ENCODE measurements at regions not wholly inside any gene's neighbourhood (a gene's known extent, or its start where the extent isn't known, plus 50 kb on each side); places are given as distances from the start of the nearest gene placed in this dataset.
"Not testable (repeated sequence)": the region's sequence is repeated elsewhere in the genome, so short reads cannot be mapped to it uniquely, and the experiment has no call there.

- DNase-seq (ENCODE audit: low spot score), result no peak
Measured at GRCh38 chr1:178572604-178573003, 59.7 kb downstream of the TEX35 start.

- no peak for DNase-seq (ENCODE audit: low spot score)
Measured at GRCh38 chr1:178573330-178573729, 60.4 kb downstream of the TEX35 start.

- no peak for DNase-seq (ENCODE audit: low spot score)
Measured at GRCh38 chr1:178574345-178574744, 61.4 kb downstream of the TEX35 start.

- no peak for DNase-seq (ENCODE audit: low spot score)
Measured at GRCh38 chr1:178575611-178576361, 62.9 kb downstream of the TEX35 start.

GRCh38 chr1:178576841-178577240, 63.9 kb downstream of the TEX35 start:
- DNase-seq (ENCODE audit: low spot score), result no peak

GRCh38 chr1:178577882-178578281, 65.0 kb downstream of the TEX35 start:
- DNase-seq (ENCODE audit: low spot score), result no peak

- DNase-seq (ENCODE audit: low spot score), result no peak
Measured at GRCh38 chr1:178578541-178578940, 65.6 kb downstream of the TEX35 start.

GRCh38 chr1:178579095-178579494, 66.2 kb downstream of the TEX35 start:
- DNase-seq (ENCODE audit: low spot score), result no peak

GRCh38 chr1:178579562-178579961, 66.7 kb downstream of the TEX35 start:
- no peak for DNase-seq (ENCODE audit: low spot score)

- DNase-seq (ENCODE audit: low spot score), result no peak
Measured at GRCh38 chr1:178580096-178580495, 67.2 kb downstream of the TEX35 start.

GRCh38 chr1:178580876-178581275, 68.0 kb downstream of the TEX35 start:
- no peak for DNase-seq (ENCODE audit: low spot score)

- DNase-seq (ENCODE audit: low spot score), result no peak
Measured at GRCh38 chr1:178581351-178582303, 68.7 kb downstream of the TEX35 start.

GRCh38 chr1:178587096-178587495, 74.2 kb downstream of the TEX35 start:
- DNase-seq (ENCODE audit: low spot score), result no peak

GRCh38 chr1:178587975-178588374, 75.1 kb downstream of the TEX35 start:
- no peak for DNase-seq (ENCODE audit: low spot score)

- DNase-seq (ENCODE audit: low spot score), result not testable (repeated sequence)
Measured at GRCh38 chr1:178589042-178589441, 76.1 kb downstream of the TEX35 start.

GRCh38 chr1:178591811-178592210, 78.9 kb downstream of the TEX35 start:
- DNase-seq (ENCODE audit: low spot score), result not testable (repeated sequence)

GRCh38 chr1:178593515-178593914, 80.6 kb downstream of the TEX35 start:
- DNase-seq (ENCODE audit: low spot score), result no peak

- DNase-seq (ENCODE audit: low spot score), result no peak
Measured at GRCh38 chr1:178594133-178594532, 81.2 kb downstream of the TEX35 start.

- DNase-seq (ENCODE audit: low spot score), result no peak
Measured at GRCh38 chr1:178595491-178595890, 82.6 kb downstream of the TEX35 start.

GRCh38 chr1:178599087-178599486, 86.2 kb downstream of the TEX35 start:
- DNase-seq (ENCODE audit: low spot score), result no peak

- no peak for DNase-seq (ENCODE audit: low spot score)
Measured at GRCh38 chr1:178599745-178600144, 86.8 kb downstream of the TEX35 start.

- no peak for DNase-seq (ENCODE audit: low spot score)
Measured at GRCh38 chr1:178603926-178604325, 91.0 kb downstream of the TEX35 start.

- no peak for DNase-seq (ENCODE audit: low spot score)
Measured at GRCh38 chr1:178606839-178607238, 93.9 kb downstream of the TEX35 start.

All from H4 (cell line).